GM12864 (cell line): ENCODE measurements at regions not wholly inside any gene's neighbourhood (a gene's known extent, or its start where the extent isn't known, plus 50 kb on each side); places are given as distances from the start of the nearest gene placed in this dataset.

Source experiments
- DNase-seq: peaks from one replicate; pipeline ENCODE4 v3.0.0-alpha.2; 2011; ENCODE audit warnings: low read depth
- H3K4me3 ChIP-seq: 2 replicates; pipeline ENCODE4 v1.5.1; 2011; ENCODE audit warnings: mild to moderate bottlenecking, low read depth, low read length, control low read depth
- CTCF ChIP-seq: IDR thresholded peaks from 2 replicates; pipeline ENCODE4 v1.5.1; 2011; ENCODE audit warnings: low read depth, mild to moderate bottlenecking, moderate library complexity, low read length, control low read depth, inconsistent platforms; ENCODE audit errors: missing control alignments

DNA sequence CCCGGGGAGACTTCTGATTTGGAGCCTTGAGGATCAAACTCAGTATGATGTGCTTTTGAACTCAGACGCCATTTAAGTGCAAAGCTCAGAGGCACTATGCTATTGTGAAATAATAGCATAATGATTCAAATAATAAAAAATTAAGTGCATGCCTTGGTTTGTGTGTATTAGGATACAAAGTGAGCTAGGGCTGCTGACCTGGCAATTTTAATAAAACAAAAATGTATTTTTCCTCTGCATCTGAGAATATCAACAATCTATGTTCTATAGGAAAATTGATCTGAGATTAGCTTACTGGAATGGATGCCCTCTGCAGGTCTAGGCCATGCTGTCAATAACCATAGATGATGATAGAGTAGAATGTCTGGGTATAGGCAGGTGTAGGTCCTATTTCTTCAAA is 278.8 kb downstream of the DCDC2C start:
- TF ChIP-seq CTCF = no peak
- DNase-seq = no peak
- H3K4me3 ChIP-seq = no peak overlapping the region

GRCh38 chr2:3986063-3986462 is 282.7 kb downstream of the DCDC2C start:
- no peak overlapping the region for H3K4me3 ChIP-seq
- no peak for DNase-seq
- TF ChIP-seq CTCF = no peak

DNA sequence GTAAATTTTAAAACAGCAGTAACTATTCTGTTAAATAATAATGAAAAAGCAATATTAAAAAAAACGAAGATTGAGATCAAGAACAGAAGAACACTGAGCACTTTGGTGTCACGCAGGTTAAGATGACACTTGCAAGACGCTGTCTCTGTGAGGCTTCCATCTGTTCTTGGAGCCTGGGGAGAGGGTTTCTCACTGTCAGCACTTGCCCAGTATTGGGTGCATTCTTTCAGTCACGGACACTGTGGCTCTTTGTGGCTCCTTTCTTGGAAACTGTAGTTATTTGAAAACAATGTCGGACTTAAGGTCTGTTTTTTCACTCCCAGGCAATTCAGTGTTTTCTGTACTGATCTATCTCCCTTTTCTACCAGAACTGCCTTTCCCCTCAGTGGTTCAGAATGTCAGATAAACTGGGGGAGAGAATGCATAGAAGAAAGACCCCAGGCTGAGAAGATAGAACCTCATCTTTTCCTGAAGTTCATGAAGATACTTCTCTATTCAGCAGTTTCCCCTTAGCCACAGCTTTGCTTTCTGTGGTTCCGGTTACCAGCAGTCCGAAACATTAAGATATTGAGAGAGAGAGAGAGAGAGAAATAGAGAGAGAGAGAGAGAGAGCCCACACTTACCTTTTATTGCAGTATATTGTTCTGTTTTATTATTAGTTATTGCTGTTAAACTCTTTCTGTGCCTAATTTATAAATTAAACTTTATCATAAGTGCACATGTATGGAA is 283.3 kb downstream of the DCDC2C start:
- no peak overlapping the region for H3K4me3 ChIP-seq
- TF ChIP-seq CTCF = no peak
- DNase-seq = no peak

DNA sequence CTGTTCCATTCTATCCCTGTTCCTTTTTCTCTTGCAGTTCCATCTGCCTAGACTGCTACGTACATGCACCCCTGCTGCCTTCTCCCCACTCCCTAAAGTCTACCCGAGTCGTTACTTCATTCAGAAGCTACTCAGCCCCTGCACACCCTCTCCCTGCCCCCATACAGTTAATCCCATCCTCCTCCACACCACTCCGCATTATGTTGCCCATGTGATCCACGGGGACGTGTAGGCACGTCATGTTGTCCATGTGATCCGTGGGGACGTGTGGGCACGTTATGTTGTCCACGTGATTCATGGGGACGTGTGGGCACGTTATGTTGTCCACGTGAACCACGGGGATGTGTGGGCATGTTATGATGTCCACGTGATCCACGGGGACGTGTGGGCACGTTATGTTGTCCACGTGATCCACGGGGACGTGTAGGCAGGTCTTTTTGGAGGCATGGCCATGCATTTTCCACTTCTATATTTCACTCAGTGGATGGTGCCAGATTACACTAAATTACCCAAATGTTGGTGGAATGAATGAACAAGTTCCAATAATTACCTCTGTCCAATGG is 299.5 kb downstream of the DCDC2C start:
- TF ChIP-seq CTCF = no peak
- H3K4me3 ChIP-seq = no peak overlapping the region
- no peak for DNase-seq

- TF ChIP-seq CTCF = no peak
Measured at GRCh38 chr2:4012197-4012596, 308.8 kb downstream of the DCDC2C start.

DNA sequence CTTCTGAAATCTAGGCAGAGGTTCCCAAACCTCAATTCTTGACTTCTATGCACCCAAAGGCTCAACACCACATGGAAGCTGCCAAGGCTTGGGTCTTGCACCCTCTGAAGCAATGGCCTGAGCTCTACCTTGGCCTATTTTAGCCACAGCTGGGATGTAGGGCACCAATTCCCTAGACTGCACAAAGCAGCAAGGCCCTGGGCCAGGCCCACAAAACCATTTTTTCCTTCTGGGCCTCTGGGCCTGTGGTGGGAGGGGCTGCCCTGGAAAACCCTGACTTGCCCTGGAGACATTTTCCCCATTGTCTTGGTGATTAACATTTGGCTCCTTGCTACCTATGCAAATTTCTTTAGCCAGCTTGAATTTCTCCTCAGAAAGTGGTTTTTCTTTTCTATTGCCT is 315.2 kb downstream of the DCDC2C start:
- H3K4me3 ChIP-seq = no peak overlapping the region
- no peak for TF ChIP-seq CTCF
- DNase-seq = no peak

More at GRCh38 chr2:4012197-4012596, 308.8 kb downstream of the DCDC2C start:
- DNase-seq = no peak
- H3K4me3 ChIP-seq = no peak overlapping the region

DNA sequence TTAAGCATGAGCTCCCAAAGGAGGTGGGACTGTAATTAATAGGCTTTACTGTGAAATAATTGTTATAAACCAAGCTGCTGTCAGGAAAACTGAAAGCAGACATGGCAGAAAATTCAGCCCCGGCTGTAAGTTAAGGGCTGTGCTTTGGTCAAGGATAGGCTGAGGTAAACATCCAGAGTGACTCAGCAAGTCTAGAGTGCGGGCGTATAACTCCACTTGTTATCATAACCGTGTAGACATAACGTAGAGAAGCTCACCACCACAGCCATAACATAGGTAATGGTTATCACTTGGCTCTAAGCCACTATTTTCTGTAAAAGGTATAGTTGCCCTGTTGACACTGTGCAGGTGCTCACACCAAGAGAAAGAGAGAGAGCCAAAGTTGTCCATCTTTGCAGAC is 316.8 kb downstream of the DCDC2C start:
- no peak for TF ChIP-seq CTCF
- DNase-seq = no peak
- H3K4me3 ChIP-seq = no peak overlapping the region
